ENCODE measurements at regions not wholly inside any gene's neighbourhood (a gene's known extent, or its start where the extent isn't known, plus 50 kb on each side); places are given as distances from the start of the nearest gene placed in this dataset.

GRCh38 chr15:77856705-77857346, 220.7 kb downstream of the TBC1D2B start:
- Histone ChIP-seq H3K23ac (ENCODE audit: insufficient read length) (no peak overlapping the region), H2BK12ac (ENCODE audit: low read depth, low read length) (no peak overlapping the region), H3K4me1 (replicated peaks in 1 of 4; ENCODE audit: control insufficient read depth in 3 of 4, insufficient read depth in 4 of 4, low read length in 3 of 4) (peaks cover 0 to 3% (median 0%) of the 10 kb centered on the region in 4 experiments; a peak in 1 of 7 replicates), H3K27ac (ENCODE audit: low read depth, low read length) (no peak overlapping the region), H2BK120ac (replicated peaks; ENCODE audit: low read depth, low read length) (no peak overlapping the region), H3K23me2 (ENCODE audit: low read depth, low read length) (no peaks in the 10 kb centered on the region), H2BK5ac (ENCODE audit: low read depth, low read length) (no peak overlapping the region), H3K4me2 (ENCODE audit: insufficient read depth in 1 of 2, low read depth in 2 of 2, low read length in 2 of 2) (no peak overlapping the region), H3K27me3 (replicated peaks in 1 of 4; ENCODE audit: control insufficient read depth in 3 of 4, extremely low read depth in 1 of 4, insufficient read depth in 3 of 4, low read length in 3 of 4) (no peaks in the 10 kb centered on the region; a peak in 1 of 7 replicates), H3K79me1 (ENCODE audit: low read depth, low read length) (no peaks in the 10 kb centered on the region), H3K79me2 (ENCODE audit: control insufficient read depth in 1 of 2, insufficient read depth in 2 of 2, low read length in 2 of 2) (no peaks in the 10 kb centered on the region), H4K20me1 (replicated peaks in 1 of 2; ENCODE audit: control insufficient read depth in 1 of 2, insufficient read depth in 2 of 2, low read length in 2 of 2) (no peaks in the 10 kb centered on the region), H2BK15ac (ENCODE audit: low read length) (no peak overlapping the region), H3K9me3 (ENCODE audit: insufficient read depth in 2 of 2, low read depth in 1 of 2, low read length in 1 of 2) (no peaks in the 10 kb centered on the region), H4K91ac (replicated peaks; ENCODE audit: insufficient read length, low read length) (no peak overlapping the region), H4K8ac (ENCODE audit: extremely low read depth, insufficient read depth, low read length) (no peak overlapping the region), H3K18ac (ENCODE audit: extremely low read depth, low read length) (no peak overlapping the region), H3K36me3 (ENCODE audit: control insufficient read depth in 2 of 4, insufficient read depth in 4 of 4, low read length in 3 of 4) (no peaks in the 10 kb centered on the region), H2AFZ (ENCODE audit: low read length) (no peak overlapping the region), H3K56ac (replicated peaks; ENCODE audit: insufficient read length, low read depth, low read length) (no peak overlapping the region), H2AK5ac (ENCODE audit: low read depth, low read length) (no peak overlapping the region), H3K4me3 (ENCODE audit: extremely low read depth in 1 of 4, insufficient read depth in 2 of 4, low read depth in 3 of 4, low read length in 4 of 4) (no peak overlapping the region), H4K5ac (ENCODE audit: insufficient read length, low read depth, low read length) (no peak overlapping the region), H3K4ac (replicated peaks; ENCODE audit: insufficient read length, low read depth, low read length) (no peak overlapping the region), H3K9ac (replicated peaks in 1 of 4; ENCODE audit: extremely low read depth in 1 of 4, low read depth in 3 of 4, low read length in 3 of 4) (no peak overlapping the region), H3K14ac (ENCODE audit: insufficient read length) (no peak overlapping the region), H2BK20ac (ENCODE audit: low read length) (no peak overlapping the region)
- no peak for FAIRE-seq
- DNase-seq (ENCODE audit: low read depth in 1 of 2, low spot score in 2 of 2): no peak
- ChIA-PET CTCF (ENCODE audit: partially characterized antibody) (interaction anchor here (0.6 to 3.2 kb wide), 8 partner anchors 15 to 208 kb away, joined by 3 to 15 read pairs (median 3); no protein-coding TSS in a partner anchor), POLR2A (ENCODE audit: partially characterized antibody) (no interaction called here)
- TF ChIP-seq CBX8 (IDR thresholded peaks at IDR 0.05; ENCODE audit: borderline replicate concordance, low read depth, low read length) (no peak), YY1 (IDR thresholded peaks at IDR 0.05; ENCODE audit: low read depth, low read length) (no peak), RFX5 (IDR thresholded peaks at IDR 0.05; ENCODE audit: borderline replicate concordance, low read depth, low read length) (no peak)
- WGBS, 2 experiments (ENCODE audit: extremely low coverage in 1 of 2, insufficient coverage in 1 of 2, insufficient read length in 1 of 2, insufficient replicate concordance in 2 of 2, low coverage in 1 of 2, low lambda C conversion rate in 2 of 2, missing lambda C conversion rate in 1 of 2): 63% methylated on average over 1 of the region's 1 CpG; no CpG with 5 or more reads in 1 of the 2 experiments

All from H1 (cell line).